Nephron (organoid): ENCODE measurements at regions not wholly inside any gene's neighbourhood (a gene's known extent, or its start where the extent isn't known, plus 50 kb on each side); places are given as distances from the start of the nearest gene placed in this dataset.

Source experiments
- H3K27ac Mint-ChIP-seq, 3 experiments: 2 replicates each; pipeline ENCODE4 v1.8.0; 2020; ENCODE audit warnings: mixed read lengths in 3 of 3, mild to moderate bottlenecking in 2 of 3, moderate library complexity in 1 of 3
- H3K27me3 Mint-ChIP-seq: 2 replicates; pipeline ENCODE4 v1.8.0; 2021; ENCODE audit warnings: low read depth, mild to moderate bottlenecking, moderate library complexity, mixed read lengths
- H3K36me3 Mint-ChIP-seq: 2 replicates; pipeline ENCODE4 v1.8.0; 2020; ENCODE audit warnings: low read depth, mixed read lengths
- H3K4me1 Mint-ChIP-seq: 2 replicates; pipeline ENCODE4 v1.8.0; 2020; ENCODE audit warnings: mixed read lengths
- H3K4me3 Mint-ChIP-seq, 3 experiments: 2 replicates each; pipeline ENCODE4 v1.8.0; 2020; ENCODE audit warnings: mild to moderate bottlenecking in 3 of 3, mixed read lengths in 3 of 3, moderate library complexity in 2 of 3
- H3K9me3 Mint-ChIP-seq: 2 replicates; pipeline ENCODE4 v1.8.0; 2020; ENCODE audit warnings: mixed read lengths
- CTCF ChIP-seq, 3 experiments: fragments of 200-600 bp; sonication (generic); IDR thresholded peaks; one replicate each; pipeline ENCODE4 v1.5.0; 2021; ENCODE audit warnings: antibody characterized with exemption in 3 of 3; ENCODE audit not compliant: unreplicated experiment in 3 of 3

- no peak for TF ChIP-seq CTCF (IDR thresholded peaks at IDR 0.05; ENCODE audit: unreplicated experiment in 3 of 3)
- Mint-ChIP-seq H3K27ac (peak overlapping the region in 2 of 3 experiments; percentile 25 to 27), H3K4me3 (no peak overlapping the region), H3K27me3 (no peaks in the 10 kb centered on the region), H3K36me3 (peaks cover 7% of the 10 kb centered on the region), H3K9me3 (no peaks in the 10 kb centered on the region), H3K4me1 (peaks cover 4% of the 10 kb centered on the region)
Observed at GRCh38 chr1:238465449-238465848, 574.7 kb upstream of the ZP4 start.

- H3K27me3 Mint-ChIP-seq = no peaks in the 10 kb centered on the region
- H3K4me1 Mint-ChIP-seq = no peaks in the 10 kb centered on the region
- H3K36me3 Mint-ChIP-seq = peaks cover 7% of the 10 kb centered on the region
- no peaks in the 10 kb centered on the region for H3K9me3 Mint-ChIP-seq
- TF ChIP-seq CTCF (IDR thresholded peaks at IDR 0.05; ENCODE audit: unreplicated experiment in 3 of 3) = no peak
- H3K4me3 Mint-ChIP-seq = no peak overlapping the region
- H3K27ac Mint-ChIP-seq = peak overlapping the region in 2 of 3 experiments; percentile 59 to 66
Observed at GRCh38 chr1:238458899-238459298, 568.2 kb upstream of the ZP4 start.

GRCh38 chr1:238457610-238458009 is 566.9 kb upstream of the ZP4 start:
- TF ChIP-seq CTCF (IDR thresholded peaks at IDR 0.05; ENCODE audit: unreplicated experiment in 3 of 3) = no peak
- no peaks in the 10 kb centered on the region for H3K27me3 Mint-ChIP-seq
- H3K36me3 Mint-ChIP-seq = peaks cover 7% of the 10 kb centered on the region
- H3K9me3 Mint-ChIP-seq = no peaks in the 10 kb centered on the region
- H3K4me1 Mint-ChIP-seq = no peaks in the 10 kb centered on the region
- H3K27ac Mint-ChIP-seq = no peak overlapping the region
- no peak overlapping the region for H3K4me3 Mint-ChIP-seq

GRCh38 chr1:238451781-238452310 is 561.1 kb upstream of the ZP4 start:
- Mint-ChIP-seq H3K27me3 (no peaks in the 10 kb centered on the region), H3K36me3 (no peaks in the 10 kb centered on the region), H3K9me3 (no peaks in the 10 kb centered on the region), H3K4me1 (no peaks in the 10 kb centered on the region), H3K27ac (no peak overlapping the region), H3K4me3 (no peak overlapping the region)
- no peak for TF ChIP-seq CTCF (IDR thresholded peaks at IDR 0.05; ENCODE audit: unreplicated experiment in 3 of 3)

- Mint-ChIP-seq H3K4me3 (no peak overlapping the region), H3K36me3 (no peaks in the 10 kb centered on the region), H3K27ac (no peak overlapping the region), H3K27me3 (no peaks in the 10 kb centered on the region), H3K4me1 (no peaks in the 10 kb centered on the region), H3K9me3 (no peaks in the 10 kb centered on the region)
- TF ChIP-seq CTCF (IDR thresholded peaks at IDR 0.05; ENCODE audit: unreplicated experiment in 3 of 3) = no peak
Observed at GRCh38 chr1:238450976-238451375, 560.3 kb upstream of the ZP4 start.

- H3K4me1 Mint-ChIP-seq = no peaks in the 10 kb centered on the region
- no peaks in the 10 kb centered on the region for H3K27me3 Mint-ChIP-seq
- H3K9me3 Mint-ChIP-seq = no peaks in the 10 kb centered on the region
- H3K4me3 Mint-ChIP-seq = no peak overlapping the region
- H3K36me3 Mint-ChIP-seq = no peaks in the 10 kb centered on the region
- no peak overlapping the region for H3K27ac Mint-ChIP-seq
- TF ChIP-seq CTCF (IDR thresholded peaks at IDR 0.05; ENCODE audit: unreplicated experiment in 3 of 3) = no peak
Observed at GRCh38 chr1:238443687-238444086, 553.0 kb upstream of the ZP4 start.
